Daoy (cell line): ENCODE measurements at regions not wholly inside any gene's neighbourhood (a gene's known extent, or its start where the extent isn't known, plus 50 kb on each side); places are given as distances from the start of the nearest gene placed in this dataset.

Source experiments
- DNase-seq: peaks from one replicate; pipeline ENCODE4 v3.0.0-alpha.2; 2015; ENCODE audit warnings: low read depth

GRCh38 chr6:159342146-159342545 is 172.9 kb downstream of the FNDC1 start:
- no peak for DNase-seq

- DNase-seq = no peak
Measured at GRCh38 chr6:159334068-159334467, 164.9 kb downstream of the FNDC1 start.

GRCh38 chr6:159331451-159331850 is 162.3 kb downstream of the FNDC1 start:
- DNase-seq = no peak

- DNase-seq = no peak
Measured at GRCh38 chr6:159329081-159329480, 159.9 kb downstream of the FNDC1 start.

- no peak for DNase-seq
Measured at GRCh38 chr6:159328052-159328451, 158.9 kb downstream of the FNDC1 start.

- no peak for DNase-seq
Measured at GRCh38 chr6:159325476-159325875, 156.3 kb downstream of the FNDC1 start.

GRCh38 chr6:159324596-159324995 is 155.4 kb downstream of the FNDC1 start:
- no peak for DNase-seq
